ENCODE measurements at regions not wholly inside any gene's neighbourhood (a gene's known extent, or its start where the extent isn't known, plus 50 kb on each side); places are given as distances from the start of the nearest gene placed in this dataset.
"Not testable (repeated sequence)": the region's sequence is repeated elsewhere in the genome, so short reads cannot be mapped to it uniquely, and the experiment has no call there.

DNA sequence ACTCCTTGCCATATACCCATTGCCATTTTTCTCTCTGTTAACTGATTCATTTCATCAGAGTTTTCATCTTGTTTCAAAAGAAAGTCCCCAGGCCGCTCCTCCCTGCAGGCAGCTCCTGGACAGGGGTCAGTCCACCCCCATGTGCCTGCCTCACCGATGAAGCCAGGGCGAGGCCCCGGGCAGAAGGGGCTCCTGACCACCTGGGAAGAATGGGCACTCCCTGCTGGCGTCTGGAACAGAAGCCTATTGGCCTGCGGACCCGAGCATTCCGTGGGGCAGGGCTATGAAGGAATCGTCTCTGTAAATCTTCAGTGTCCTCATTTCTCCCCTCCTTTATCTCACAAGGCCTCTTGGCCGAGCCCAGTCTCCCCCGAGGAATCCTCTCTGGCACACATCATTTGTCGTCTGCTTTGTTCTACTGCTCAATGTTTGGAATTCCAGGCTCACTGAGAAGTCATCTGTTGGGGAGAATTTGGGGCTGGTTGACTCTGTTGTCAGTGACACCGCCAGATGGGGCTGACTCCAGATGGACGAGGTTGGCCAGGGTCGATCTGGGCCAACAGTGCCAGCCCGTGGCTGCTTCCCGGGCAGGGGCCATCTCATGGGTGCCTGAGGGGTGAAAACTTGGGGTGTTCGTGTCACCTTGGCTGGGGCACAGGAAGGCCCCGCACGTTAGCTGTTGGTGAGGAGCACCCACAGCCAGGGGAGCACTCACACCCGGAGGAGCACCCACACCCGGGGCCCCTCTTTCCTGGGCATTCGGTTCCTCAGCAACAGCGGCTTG, 183.9 kb downstream of the BANP start:
- H3K27ac ChIP-seq (ENCODE audit: low read length in 2 of 2); H2AFZ ChIP-seq (ENCODE audit: insufficient read depth, low read depth, low read length, poor library complexity, severe bottlenecking); CTCF ChIA-PET; H3K27me3 ChIP-seq (replicated peaks in 1 of 4; ENCODE audit: control extremely low read depth in 1 of 4, control insufficient read depth in 3 of 4, insufficient read depth in 4 of 4, low read length in 3 of 4); H3K27ac Mint-ChIP-seq; H3K4me1 Mint-ChIP-seq; H3K9ac ChIP-seq (ENCODE audit: low read length); H3K4me3 ChIP-seq (ENCODE audit: control extremely low read depth in 1 of 5, extremely low read depth in 1 of 5, insufficient read depth in 1 of 5, low read depth in 2 of 5, low read length in 4 of 5); H3K4me3 Mint-ChIP-seq; H3K79me2 ChIP-seq (ENCODE audit: control insufficient read depth, insufficient read depth, low read length); DNase-seq; H3K27me3 Mint-ChIP-seq; H4K20me1 ChIP-seq (ENCODE audit: control insufficient read depth, insufficient read depth, low read length, poor library complexity, severe bottlenecking); H3K4me1 ChIP-seq (ENCODE audit: control insufficient read depth in 2 of 2, insufficient read depth in 2 of 2, low read length in 2 of 2); H3K36me3 ChIP-seq (replicated peaks in 1 of 2; ENCODE audit: control extremely low read depth in 1 of 2, control insufficient read depth in 1 of 2, extremely low read depth in 1 of 2, insufficient read depth in 2 of 2, low read length in 1 of 2); H3K4me2 ChIP-seq (replicated peaks; ENCODE audit: low read depth, low read length, poor library complexity, severe bottlenecking); H3K9me3 Mint-ChIP-seq (ENCODE audit: insufficient read depth); ATAC-seq (ENCODE audit: low read depth); intact Hi-C loops (cut with micrococcal nuclease); POLR2A ChIA-PET: not testable (repeated sequence)
- peaks cover 0 to 16% (median 12%) of the 10 kb centered on the region in 3 donors for H3K9me3 ChIP-seq (ENCODE audit: control extremely low read depth in 1 of 3, control insufficient read depth in 2 of 3, insufficient read depth in 1 of 3, low read length in 2 of 3)
- WGBS (ENCODE audit: insufficient coverage): 93% methylated on average over 13 of the region's 24 CpGs

DNA sequence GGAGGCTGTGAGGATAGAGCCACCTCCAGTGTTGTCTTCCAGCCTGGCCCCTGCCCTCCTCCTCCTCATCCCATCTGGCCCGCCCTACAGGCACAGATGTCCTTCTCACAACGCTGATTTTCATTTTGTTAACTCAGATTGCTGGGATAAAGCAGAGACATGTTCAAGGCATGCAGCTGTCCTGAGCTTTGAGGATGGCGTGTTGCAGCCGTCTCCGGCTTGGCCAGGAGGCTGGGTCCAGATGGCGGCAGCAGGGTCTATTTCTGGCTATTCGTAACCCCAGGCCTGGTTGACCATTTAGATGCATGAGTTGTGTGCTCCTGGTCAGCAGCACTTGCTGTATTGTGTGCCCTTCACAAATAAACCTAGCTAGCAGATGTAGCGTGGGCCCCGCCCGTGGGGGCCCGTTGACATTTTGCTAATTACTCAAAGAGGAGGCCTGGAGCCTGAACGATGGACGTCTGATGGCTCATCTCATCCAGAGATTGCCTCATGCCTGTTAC, 185.0 kb downstream of the BANP start:
- POLR2A ChIA-PET; H3K27ac ChIP-seq (ENCODE audit: low read length in 2 of 2); H3K4me1 ChIP-seq (ENCODE audit: control insufficient read depth in 2 of 2, insufficient read depth in 2 of 2, low read length in 2 of 2); H3K27ac Mint-ChIP-seq; CTCF ChIA-PET; H3K4me3 Mint-ChIP-seq; H3K4me3 ChIP-seq (ENCODE audit: control extremely low read depth in 1 of 5, extremely low read depth in 1 of 5, insufficient read depth in 1 of 5, low read depth in 2 of 5, low read length in 4 of 5); intact Hi-C loops (cut with micrococcal nuclease); H3K4me2 ChIP-seq (replicated peaks; ENCODE audit: low read depth, low read length, poor library complexity, severe bottlenecking); ATAC-seq (ENCODE audit: low read depth); H4K20me1 ChIP-seq (ENCODE audit: control insufficient read depth, insufficient read depth, low read length, poor library complexity, severe bottlenecking); DNase-seq; H3K9ac ChIP-seq (ENCODE audit: low read length); H3K9me3 Mint-ChIP-seq (ENCODE audit: insufficient read depth); H2AFZ ChIP-seq (ENCODE audit: insufficient read depth, low read depth, low read length, poor library complexity, severe bottlenecking); H3K36me3 ChIP-seq (replicated peaks in 1 of 2; ENCODE audit: control extremely low read depth in 1 of 2, control insufficient read depth in 1 of 2, extremely low read depth in 1 of 2, insufficient read depth in 2 of 2, low read length in 1 of 2); H3K27me3 Mint-ChIP-seq; H3K27me3 ChIP-seq (replicated peaks in 1 of 4; ENCODE audit: control extremely low read depth in 1 of 4, control insufficient read depth in 3 of 4, insufficient read depth in 4 of 4, low read length in 3 of 4); H3K79me2 ChIP-seq (ENCODE audit: control insufficient read depth, insufficient read depth, low read length); H3K4me1 Mint-ChIP-seq: not testable (repeated sequence)
- peaks cover 0 to 16% (median 12%) of the 10 kb centered on the region in 3 donors for H3K9me3 ChIP-seq (ENCODE audit: control extremely low read depth in 1 of 3, control insufficient read depth in 2 of 3, insufficient read depth in 1 of 3, low read length in 2 of 3)
- WGBS (ENCODE audit: insufficient coverage): 92% methylated on average over 13 of the region's 13 CpGs

DNA sequence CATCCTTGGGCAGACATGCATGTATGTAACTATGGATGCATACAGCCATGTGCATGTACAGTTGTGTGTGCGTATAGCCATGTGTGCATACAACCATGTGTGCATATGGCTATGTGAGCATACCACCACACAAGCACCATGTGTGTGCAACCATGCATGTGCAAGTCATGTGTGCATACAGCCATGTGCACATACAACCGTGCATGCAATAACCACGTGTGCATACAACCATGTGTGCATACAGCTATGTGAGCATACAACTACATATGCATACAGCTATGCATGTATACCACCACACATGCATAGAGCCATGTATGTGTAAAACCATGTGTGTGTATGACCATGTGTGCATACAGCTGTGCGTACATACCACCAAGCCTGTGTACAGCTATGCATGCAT, 185.7 kb downstream of the BANP start:
- H3K4me3 ChIP-seq (ENCODE audit: control extremely low read depth in 1 of 5, extremely low read depth in 1 of 5, insufficient read depth in 1 of 5, low read depth in 2 of 5, low read length in 4 of 5); H3K36me3 ChIP-seq (replicated peaks in 1 of 2; ENCODE audit: control extremely low read depth in 1 of 2, control insufficient read depth in 1 of 2, extremely low read depth in 1 of 2, insufficient read depth in 2 of 2, low read length in 1 of 2); H2AFZ ChIP-seq (ENCODE audit: insufficient read depth, low read depth, low read length, poor library complexity, severe bottlenecking); H3K4me2 ChIP-seq (replicated peaks; ENCODE audit: low read depth, low read length, poor library complexity, severe bottlenecking); DNase-seq; CTCF ChIA-PET; intact Hi-C loops (cut with micrococcal nuclease); H3K9ac ChIP-seq (ENCODE audit: low read length); H3K4me3 Mint-ChIP-seq; H3K9me3 Mint-ChIP-seq (ENCODE audit: insufficient read depth); H3K27me3 ChIP-seq (replicated peaks in 1 of 4; ENCODE audit: control extremely low read depth in 1 of 4, control insufficient read depth in 3 of 4, insufficient read depth in 4 of 4, low read length in 3 of 4); H3K4me1 Mint-ChIP-seq; H3K27me3 Mint-ChIP-seq; POLR2A ChIA-PET; ATAC-seq (ENCODE audit: low read depth); H3K27ac Mint-ChIP-seq; H3K79me2 ChIP-seq (ENCODE audit: control insufficient read depth, insufficient read depth, low read length); H4K20me1 ChIP-seq (ENCODE audit: control insufficient read depth, insufficient read depth, low read length, poor library complexity, severe bottlenecking); H3K4me1 ChIP-seq (ENCODE audit: control insufficient read depth in 2 of 2, insufficient read depth in 2 of 2, low read length in 2 of 2); H3K27ac ChIP-seq (ENCODE audit: low read length in 2 of 2): not testable (repeated sequence)
- H3K9me3 ChIP-seq (ENCODE audit: control extremely low read depth in 1 of 3, control insufficient read depth in 2 of 3, insufficient read depth in 1 of 3, low read length in 2 of 3): peaks cover 0 to 16% (median 12%) of the 10 kb centered on the region in 3 donors
- 100% methylated on average over 1 of the region's 4 CpGs for WGBS (ENCODE audit: insufficient coverage)

DNA sequence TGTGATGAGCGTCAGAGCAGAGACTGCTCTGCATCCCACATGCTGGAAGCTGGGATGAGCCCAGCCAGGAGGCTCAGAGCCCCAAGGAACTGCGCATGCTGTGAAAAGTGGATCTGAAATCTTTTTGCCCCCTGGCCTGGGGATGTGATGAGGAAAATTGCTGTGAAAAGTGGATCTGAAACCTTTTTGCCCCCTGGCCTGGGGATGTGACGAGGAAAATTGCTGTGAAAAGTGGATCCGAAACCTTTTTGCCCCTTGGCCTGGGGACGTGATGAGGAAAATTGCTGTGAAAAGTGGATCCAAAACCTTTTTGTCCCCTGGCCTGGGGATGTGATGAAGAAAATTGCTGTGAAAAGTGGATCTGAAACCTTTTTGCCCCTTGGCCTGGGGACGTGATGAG, 187.9 kb downstream of the BANP start:
- H3K4me3 Mint-ChIP-seq; H3K27ac ChIP-seq (ENCODE audit: low read length in 2 of 2); H3K4me3 ChIP-seq (ENCODE audit: control extremely low read depth in 1 of 5, extremely low read depth in 1 of 5, insufficient read depth in 1 of 5, low read depth in 2 of 5, low read length in 4 of 5); H3K4me2 ChIP-seq (replicated peaks; ENCODE audit: low read depth, low read length, poor library complexity, severe bottlenecking); H3K79me2 ChIP-seq (ENCODE audit: control insufficient read depth, insufficient read depth, low read length); CTCF ChIA-PET; H3K27me3 Mint-ChIP-seq; H3K27me3 ChIP-seq (replicated peaks in 1 of 4; ENCODE audit: control extremely low read depth in 1 of 4, control insufficient read depth in 3 of 4, insufficient read depth in 4 of 4, low read length in 3 of 4); H4K20me1 ChIP-seq (ENCODE audit: control insufficient read depth, insufficient read depth, low read length, poor library complexity, severe bottlenecking); H3K9ac ChIP-seq (ENCODE audit: low read length); H3K4me1 ChIP-seq (ENCODE audit: control insufficient read depth in 2 of 2, insufficient read depth in 2 of 2, low read length in 2 of 2); DNase-seq; H2AFZ ChIP-seq (ENCODE audit: insufficient read depth, low read depth, low read length, poor library complexity, severe bottlenecking); ATAC-seq (ENCODE audit: low read depth); H3K4me1 Mint-ChIP-seq; H3K36me3 ChIP-seq (replicated peaks in 1 of 2; ENCODE audit: control extremely low read depth in 1 of 2, control insufficient read depth in 1 of 2, extremely low read depth in 1 of 2, insufficient read depth in 2 of 2, low read length in 1 of 2); intact Hi-C loops (cut with micrococcal nuclease); H3K9me3 Mint-ChIP-seq (ENCODE audit: insufficient read depth); H3K27ac Mint-ChIP-seq; POLR2A ChIA-PET: not testable (repeated sequence)
- WGBS (ENCODE audit: insufficient coverage): 83% methylated on average over 1 of the region's 6 CpGs
- peaks cover 0 to 16% (median 12%) of the 10 kb centered on the region in 3 donors for H3K9me3 ChIP-seq (ENCODE audit: control extremely low read depth in 1 of 3, control insufficient read depth in 2 of 3, insufficient read depth in 1 of 3, low read length in 2 of 3)
